HepG2 (cell line): ENCODE measurements at regions not wholly inside any gene's neighbourhood (a gene's known extent, or its start where the extent isn't known, plus 50 kb on each side); places are given as distances from the start of the nearest gene placed in this dataset.

ENCODE experiments used
- BHLHE40 ChIP-seq: IDR thresholded peaks from 2 replicates; pipeline ENCODE4 v1.6.1; 2011; ENCODE audit warnings: low read length, improper control_type of control experiment
- CTCF ChIP-seq: sonication (generic); formaldehyde crosslinking; IDR thresholded peaks from 2 replicates; pipeline ENCODE4 v1.5.0; 2020; ENCODE audit warnings: mild to moderate bottlenecking, missing genetic modification reagents, moderate library complexity
- MXD4 ChIP-seq: IDR thresholded peaks from 2 replicates; pipeline ENCODE4 v1.6.1; 2016; ENCODE audit warnings: mild to moderate bottlenecking, missing biosample characterization, missing genetic modification reagents
- POLR2A ChIP-seq, 2 experiments: IDR thresholded peaks; 2 replicates each; pipeline ENCODE4 v1.6.1; 2011; ENCODE audit warnings: low read depth in 2 of 2, low read length in 2 of 2, mild to moderate bottlenecking in 1 of 2, moderate library complexity in 1 of 2; ENCODE audit not compliant: insufficient read depth in 1 of 2
- TF ChIP-seq, protein P1 (sequence below): sonication (generic); formaldehyde crosslinking; IDR thresholded peaks from 2 replicates; pipeline ENCODE4 v1.8.0; 2022; ENCODE audit warnings: mild to moderate bottlenecking, missing genetic modification reagents, borderline replicate concordance

GRCh38 chr12:5230861-5231260 lies 187.2 kb downstream of the KCNA5 start:
- TF ChIP-seq BHLHE40 = no peak
- TF ChIP-seq, protein P1, sequence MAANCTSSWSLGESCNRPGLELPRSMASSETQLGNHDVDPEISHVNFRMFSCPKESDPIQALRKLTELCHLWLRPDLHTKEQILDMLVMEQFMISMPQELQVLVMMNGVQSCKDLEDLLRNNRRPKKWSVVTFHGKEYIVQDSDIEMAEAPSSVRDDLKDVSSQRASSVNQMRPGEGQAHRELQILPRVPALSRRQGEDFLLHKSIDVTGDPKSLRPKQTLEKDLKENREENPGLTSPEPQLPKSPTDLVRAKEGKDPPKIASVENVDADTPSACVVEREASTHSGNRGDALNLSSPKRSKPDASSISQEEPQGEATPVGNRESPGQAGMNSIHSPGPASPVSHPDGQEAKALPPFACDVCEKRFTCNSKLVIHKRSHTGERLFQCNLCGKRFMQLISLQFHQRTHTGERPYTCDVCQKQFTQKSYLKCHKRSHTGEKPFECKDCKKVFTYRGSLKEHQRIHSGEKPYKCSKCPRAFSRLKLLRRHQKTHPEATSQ (CRISPR knock-in tag) = no peak
- no peak for TF ChIP-seq MXD4 (CRISPR knock-in tag)
- no peak for TF ChIP-seq POLR2A (IDR thresholded peaks at IDR 0.05; ENCODE audit: insufficient read depth in 1 of 2, low read depth in 2 of 2, low read length in 2 of 2)
- TF ChIP-seq CTCF (CRISPR knock-in tag) = no peak
